SU-DHL-6 (cell line): ENCODE measurements at regions not wholly inside any gene's neighbourhood (a gene's known extent, or its start where the extent isn't known, plus 50 kb on each side); places are given as distances from the start of the nearest gene placed in this dataset.

Source experiments
- H2AFZ ChIP-seq: fragments of 200-600 bp; sonication (generic); 2 replicates; pipeline ENCODE4 v1.6.1; 2014; ENCODE audit warnings: low read depth, mild to moderate bottlenecking, moderate library complexity, mixed read lengths, antibody characterized with exemption, low read length; ENCODE audit not compliant: severe bottlenecking
- H3F3A ChIP-seq: fragments of 200-600 bp; shearing (Covaris generic); 2 replicates; pipeline ENCODE4 v1.6.0; 2016; ENCODE audit warnings: antibody characterized with exemption, mild to moderate bottlenecking; ENCODE audit not compliant: insufficient read depth
- H3K27ac ChIP-seq: fragments of 200-600 bp; sonication (generic); 2 replicates; pipeline ENCODE4 v1.5.1; 2016; ENCODE audit warnings: low read depth, mild to moderate bottlenecking, low read length, moderate library complexity, mixed read lengths
- H3K27me3 ChIP-seq: fragments of 200-600 bp; sonication (generic), shearing (Covaris generic); 2 replicates; pipeline ENCODE4 v1.6.0; 2014; ENCODE audit warnings: mild to moderate bottlenecking, low read length
- H3K36me3 ChIP-seq: fragments of 200-600 bp; sonication (generic); 2 replicates; pipeline ENCODE4 v1.6.1; 2014; ENCODE audit warnings: mild to moderate bottlenecking, low read length, mixed read lengths
- H3K4me2 ChIP-seq: fragments of 300-600, 200-600 bp; shearing (Covaris generic), sonication (generic); 2 replicates; pipeline ENCODE4 v1.6.0; 2014; ENCODE audit warnings: low read length, low read depth, mild to moderate bottlenecking; ENCODE audit not compliant: poor library complexity, severe bottlenecking
- H3K4me3 ChIP-seq: fragments of 200-600 bp; sonication (generic); 2 replicates; pipeline ENCODE4 v1.5.1; 2014; ENCODE audit warnings: antibody characterized with exemption, low read length, mild to moderate bottlenecking, mixed read lengths; ENCODE audit not compliant: insufficient read depth, poor library complexity, severe bottlenecking
- H3K79me2 ChIP-seq: fragments of 200-600 bp; sonication (generic); 2 replicates; pipeline ENCODE4 v1.6.1; 2014; ENCODE audit warnings: mild to moderate bottlenecking, low read length, moderate library complexity; ENCODE audit not compliant: insufficient read depth
- H3K9ac ChIP-seq: fragments of 200-600 bp; sonication (generic); 2 replicates; pipeline ENCODE4 v1.7.0; 2014; ENCODE audit warnings: mild to moderate bottlenecking, low read length
- H3K9me2 ChIP-seq: fragments of 200-600 bp; sonication (generic); replicated peaks from 2 replicates; pipeline ENCODE4 v1.6.1; 2014; ENCODE audit warnings: low read length; ENCODE audit not compliant: insufficient read depth
- H3K9me3 ChIP-seq: fragments of 200-600 bp; sonication (generic); 2 replicates; pipeline ENCODE4 v1.6.1; 2014; ENCODE audit warnings: low read length, mixed read lengths; ENCODE audit not compliant: insufficient read depth
- H4K20me1 ChIP-seq: fragments of 200-600 bp; sonication (generic); 2 replicates; pipeline ENCODE4 v1.6.1; 2014; ENCODE audit warnings: low read depth, mild to moderate bottlenecking, antibody characterized with exemption, low read length, moderate library complexity, mixed read lengths
- EZH2phosphoT487 ChIP-seq: fragments of 200-600 bp; sonication (generic), shearing (Covaris generic); conservative IDR thresholded peaks from 2 replicates; pipeline ENCODE4 v1.6.1; 2018; ENCODE audit warnings: mild to moderate bottlenecking, antibody characterized with exemption, low read length, moderate library complexity, mixed read lengths
- TF ChIP-seq, protein P1 (sequence below): fragments of 200-600 bp; sonication (generic); IDR thresholded peaks from one replicate; pipeline ENCODE4 v1.5.1; 2017; ENCODE audit warnings: antibody characterized with exemption, mild to moderate bottlenecking, low read length, moderate library complexity; ENCODE audit not compliant: insufficient read depth, poor library complexity, severe bottlenecking

DNA sequence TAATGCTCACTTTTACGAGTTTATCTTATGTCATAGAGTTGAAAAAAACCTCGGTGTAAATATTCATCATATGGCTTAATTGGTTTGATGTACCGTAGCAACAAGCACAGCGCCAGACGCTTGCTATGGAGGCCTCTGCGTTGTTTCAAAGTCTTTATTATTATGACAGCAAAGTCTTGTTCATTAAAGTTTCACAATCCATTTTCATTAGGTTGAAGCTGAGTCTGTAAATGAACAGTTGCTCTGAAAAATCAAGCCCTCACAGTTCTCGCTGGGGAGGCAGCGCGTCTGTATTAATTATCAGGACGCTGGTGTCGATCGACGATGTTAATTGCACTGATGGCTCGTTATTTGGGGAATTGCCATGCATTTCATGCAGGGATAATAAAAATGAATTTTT, 185.6 kb downstream of the INSC start:
- Histone ChIP-seq H3K9me2 (no peaks in the 10 kb centered on the region), H3K27me3 (no peaks in the 10 kb centered on the region), H4K20me1 (no peaks in the 10 kb centered on the region), H3K36me3 (no peaks in the 10 kb centered on the region), H3K79me2 (no peaks in the 10 kb centered on the region), H3K4me2 (no peak overlapping the region), H2AFZ (no peak overlapping the region), H3K27ac (no peak overlapping the region), H3F3A (no peaks in the 10 kb centered on the region), H3K9ac (no peak overlapping the region), H3K4me3 (no peak overlapping the region), H3K9me3 (no peaks in the 10 kb centered on the region)
- TF ChIP-seq EZH2phosphoT487 = no peak
- TF ChIP-seq, protein P1, sequence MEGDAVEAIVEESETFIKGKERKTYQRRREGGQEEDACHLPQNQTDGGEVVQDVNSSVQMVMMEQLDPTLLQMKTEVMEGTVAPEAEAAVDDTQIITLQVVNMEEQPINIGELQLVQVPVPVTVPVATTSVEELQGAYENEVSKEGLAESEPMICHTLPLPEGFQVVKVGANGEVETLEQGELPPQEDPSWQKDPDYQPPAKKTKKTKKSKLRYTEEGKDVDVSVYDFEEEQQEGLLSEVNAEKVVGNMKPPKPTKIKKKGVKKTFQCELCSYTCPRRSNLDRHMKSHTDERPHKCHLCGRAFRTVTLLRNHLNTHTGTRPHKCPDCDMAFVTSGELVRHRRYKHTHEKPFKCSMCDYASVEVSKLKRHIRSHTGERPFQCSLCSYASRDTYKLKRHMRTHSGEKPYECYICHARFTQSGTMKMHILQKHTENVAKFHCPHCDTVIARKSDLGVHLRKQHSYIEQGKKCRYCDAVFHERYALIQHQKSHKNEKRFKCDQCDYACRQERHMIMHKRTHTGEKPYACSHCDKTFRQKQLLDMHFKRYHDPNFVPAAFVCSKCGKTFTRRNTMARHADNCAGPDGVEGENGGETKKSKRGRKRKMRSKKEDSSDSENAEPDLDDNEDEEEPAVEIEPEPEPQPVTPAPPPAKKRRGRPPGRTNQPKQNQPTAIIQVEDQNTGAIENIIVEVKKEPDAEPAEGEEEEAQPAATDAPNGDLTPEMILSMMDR = no peak

- H3K9ac ChIP-seq = no peak overlapping the region
- no peak overlapping the region for H2AFZ ChIP-seq
- H3F3A ChIP-seq = no peaks in the 10 kb centered on the region
- no peak overlapping the region for H3K27ac ChIP-seq
- no peaks in the 10 kb centered on the region for H3K36me3 ChIP-seq
- no peak overlapping the region for H3K4me2 ChIP-seq
- no peak overlapping the region for H3K4me3 ChIP-seq
- no peaks in the 10 kb centered on the region for H3K9me3 ChIP-seq
- H4K20me1 ChIP-seq = no peaks in the 10 kb centered on the region
- H3K79me2 ChIP-seq = no peaks in the 10 kb centered on the region
- no peaks in the 10 kb centered on the region for H3K27me3 ChIP-seq
- TF ChIP-seq, protein P1 = no peak
- TF ChIP-seq EZH2phosphoT487 = no peak
- H3K9me2 ChIP-seq = no peaks in the 10 kb centered on the region
Measured at GRCh38 chr11:15307619-15308024, 192.9 kb downstream of the INSC start.

DNA sequence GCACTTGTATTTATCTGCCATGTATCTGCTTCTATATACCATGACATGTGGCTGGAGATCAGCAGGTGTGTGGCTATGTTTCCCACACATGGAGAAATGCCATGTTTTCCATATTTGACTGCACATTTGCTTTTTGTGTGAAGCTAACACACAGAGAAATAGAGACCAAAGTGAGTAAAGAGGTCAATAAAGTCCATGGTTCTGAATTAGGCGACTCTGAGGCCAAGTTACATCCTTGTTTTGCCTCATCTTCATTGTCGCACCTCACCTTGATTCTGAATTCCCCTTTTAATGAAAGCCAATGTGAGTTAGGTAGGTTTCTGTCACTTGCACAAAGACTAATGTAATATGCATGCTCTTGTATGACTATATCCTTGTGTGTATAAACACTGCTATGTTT, 194.1 kb downstream of the INSC start:
- H3K27me3 ChIP-seq = no peaks in the 10 kb centered on the region
- H3K4me3 ChIP-seq = no peak overlapping the region
- H3K9me2 ChIP-seq = no peaks in the 10 kb centered on the region
- no peaks in the 10 kb centered on the region for H3K36me3 ChIP-seq
- H3K9me3 ChIP-seq = no peaks in the 10 kb centered on the region
- H3F3A ChIP-seq = no peaks in the 10 kb centered on the region
- no peak overlapping the region for H2AFZ ChIP-seq
- H3K79me2 ChIP-seq = no peaks in the 10 kb centered on the region
- no peaks in the 10 kb centered on the region for H4K20me1 ChIP-seq
- H3K9ac ChIP-seq = no peak overlapping the region
- no peak overlapping the region for H3K4me2 ChIP-seq
- H3K27ac ChIP-seq = no peak overlapping the region
- TF ChIP-seq EZH2phosphoT487 = no peak
- TF ChIP-seq, protein P1 = no peak
